ENCODE measurements at regions not wholly inside any gene's neighbourhood (a gene's known extent, or its start where the extent isn't known, plus 50 kb on each side); places are given as distances from the start of the nearest gene placed in this dataset.

DNA sequence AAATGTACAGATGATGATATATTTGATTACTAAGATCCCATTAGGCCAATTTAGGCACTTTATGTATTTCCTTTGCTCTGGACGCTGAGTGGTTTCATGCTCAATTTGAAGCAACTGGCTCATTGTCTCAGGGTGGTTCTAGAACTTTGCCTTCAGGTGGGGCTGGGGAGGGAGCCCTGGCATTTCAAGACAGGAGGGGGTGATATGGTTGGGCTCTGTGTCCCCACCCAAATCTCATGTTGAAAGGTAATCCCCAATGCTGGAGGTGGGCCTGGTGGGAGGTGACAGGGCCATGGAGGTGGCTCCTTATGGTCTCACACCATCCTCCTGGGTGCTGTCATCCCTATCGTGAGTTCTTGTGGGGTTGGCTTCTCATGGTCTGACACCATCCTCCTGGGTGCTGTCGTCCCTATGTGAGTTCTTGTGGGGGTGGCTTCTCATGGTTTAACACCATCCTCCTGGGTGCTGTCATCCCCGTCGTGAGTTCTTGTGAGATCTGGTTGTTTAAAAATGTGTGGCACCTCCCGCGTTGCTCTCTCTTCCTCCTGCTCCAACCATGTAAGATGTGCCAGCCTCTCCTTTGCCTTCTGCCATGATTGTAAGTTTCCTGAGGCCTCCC is 151.5 kb upstream of the KLF6 start:
- peak overlapping the region; percentile 88 to 89 for H3K27ac ChIP-seq
- TF ChIP-seq, protein P1, sequence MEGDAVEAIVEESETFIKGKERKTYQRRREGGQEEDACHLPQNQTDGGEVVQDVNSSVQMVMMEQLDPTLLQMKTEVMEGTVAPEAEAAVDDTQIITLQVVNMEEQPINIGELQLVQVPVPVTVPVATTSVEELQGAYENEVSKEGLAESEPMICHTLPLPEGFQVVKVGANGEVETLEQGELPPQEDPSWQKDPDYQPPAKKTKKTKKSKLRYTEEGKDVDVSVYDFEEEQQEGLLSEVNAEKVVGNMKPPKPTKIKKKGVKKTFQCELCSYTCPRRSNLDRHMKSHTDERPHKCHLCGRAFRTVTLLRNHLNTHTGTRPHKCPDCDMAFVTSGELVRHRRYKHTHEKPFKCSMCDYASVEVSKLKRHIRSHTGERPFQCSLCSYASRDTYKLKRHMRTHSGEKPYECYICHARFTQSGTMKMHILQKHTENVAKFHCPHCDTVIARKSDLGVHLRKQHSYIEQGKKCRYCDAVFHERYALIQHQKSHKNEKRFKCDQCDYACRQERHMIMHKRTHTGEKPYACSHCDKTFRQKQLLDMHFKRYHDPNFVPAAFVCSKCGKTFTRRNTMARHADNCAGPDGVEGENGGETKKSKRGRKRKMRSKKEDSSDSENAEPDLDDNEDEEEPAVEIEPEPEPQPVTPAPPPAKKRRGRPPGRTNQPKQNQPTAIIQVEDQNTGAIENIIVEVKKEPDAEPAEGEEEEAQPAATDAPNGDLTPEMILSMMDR (IDR thresholded peaks at IDR 0.05): no peak
- H3K4me3 ChIP-seq: no peak overlapping the region
- DNase-seq (ENCODE audit: low spot score): no peak

DNA sequence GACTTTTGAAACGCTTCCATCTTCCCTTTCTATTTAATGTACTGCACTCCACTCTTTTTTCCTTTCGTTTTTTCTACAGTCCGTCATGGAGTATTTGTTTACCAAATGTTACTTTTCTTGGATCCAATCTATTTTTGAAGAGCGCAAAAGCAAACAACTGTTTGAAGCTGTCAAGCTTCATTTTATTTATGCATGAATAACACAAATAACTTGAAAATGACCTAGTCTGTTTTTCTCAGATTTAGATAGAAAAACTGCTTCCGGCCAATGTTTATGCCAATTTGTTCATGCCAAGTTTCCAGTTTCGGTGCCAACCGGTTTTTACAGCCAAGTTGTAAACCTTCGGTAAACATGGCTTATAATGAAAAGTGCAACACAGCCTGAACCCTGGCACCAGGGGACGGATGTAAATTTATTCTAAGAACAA is 150.9 kb upstream of the KLF6 start:
- Histone ChIP-seq H3K27ac (peak overlapping the region; percentile 88 to 89), H3K4me3 (peak overlapping the region; percentile 50)
- DNase-seq (ENCODE audit: low spot score): no peak
- TF ChIP-seq, protein P1 (IDR thresholded peaks at IDR 0.05): no peak

DNA sequence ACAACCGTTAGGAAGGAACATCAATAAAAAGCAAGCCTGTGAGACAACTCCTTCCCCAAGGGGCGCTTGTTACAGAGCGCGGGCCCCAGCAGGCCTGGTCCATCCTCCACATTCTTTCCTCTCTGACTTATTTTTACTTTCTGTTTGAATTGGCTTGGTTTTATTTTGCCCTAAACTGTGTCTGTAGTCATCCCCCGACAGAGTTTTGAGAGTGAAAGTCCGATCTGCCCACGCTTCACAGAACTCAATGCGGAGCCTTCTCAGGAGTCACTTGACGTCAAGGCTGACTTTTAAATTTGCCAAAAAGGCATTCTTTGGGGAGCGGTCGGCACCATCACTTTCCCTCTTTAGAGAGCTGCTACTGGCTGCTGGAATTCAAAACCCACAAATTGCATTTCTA is 150.1 kb upstream of the KLF6 start:
- TF ChIP-seq, protein P1 (IDR thresholded peaks at IDR 0.05): no peak
- DNase-seq (ENCODE audit: low spot score): peak; percentile 88
- peak overlapping the region; percentile 50 for H3K4me3 ChIP-seq
- H3K27ac ChIP-seq: peak overlapping the region; percentile 88 to 89

DNA sequence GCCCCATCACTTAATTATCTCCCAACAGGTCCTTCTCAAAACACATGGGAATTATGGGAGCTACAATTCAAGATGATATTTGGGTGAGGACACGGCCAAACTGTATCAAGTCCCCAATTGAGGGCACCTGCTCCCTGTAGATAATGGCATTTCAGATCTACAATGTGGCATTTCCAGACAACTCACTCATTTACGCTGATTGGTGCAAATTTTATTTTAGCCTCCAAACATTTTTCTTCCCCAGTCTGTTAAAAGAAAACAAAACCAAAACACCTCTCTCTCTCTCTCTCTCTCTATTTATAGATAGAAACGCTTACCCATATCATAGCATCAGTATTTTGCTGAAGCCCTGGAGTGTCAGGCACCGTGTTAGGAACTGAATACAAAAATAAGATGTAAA is 148.7 kb upstream of the KLF6 start:
- no peak overlapping the region for H3K4me3 ChIP-seq
- no peak for DNase-seq (ENCODE audit: low spot score)
- TF ChIP-seq, protein P1 (IDR thresholded peaks at IDR 0.05): no peak
- H3K27ac ChIP-seq: no peak overlapping the region

DNA sequence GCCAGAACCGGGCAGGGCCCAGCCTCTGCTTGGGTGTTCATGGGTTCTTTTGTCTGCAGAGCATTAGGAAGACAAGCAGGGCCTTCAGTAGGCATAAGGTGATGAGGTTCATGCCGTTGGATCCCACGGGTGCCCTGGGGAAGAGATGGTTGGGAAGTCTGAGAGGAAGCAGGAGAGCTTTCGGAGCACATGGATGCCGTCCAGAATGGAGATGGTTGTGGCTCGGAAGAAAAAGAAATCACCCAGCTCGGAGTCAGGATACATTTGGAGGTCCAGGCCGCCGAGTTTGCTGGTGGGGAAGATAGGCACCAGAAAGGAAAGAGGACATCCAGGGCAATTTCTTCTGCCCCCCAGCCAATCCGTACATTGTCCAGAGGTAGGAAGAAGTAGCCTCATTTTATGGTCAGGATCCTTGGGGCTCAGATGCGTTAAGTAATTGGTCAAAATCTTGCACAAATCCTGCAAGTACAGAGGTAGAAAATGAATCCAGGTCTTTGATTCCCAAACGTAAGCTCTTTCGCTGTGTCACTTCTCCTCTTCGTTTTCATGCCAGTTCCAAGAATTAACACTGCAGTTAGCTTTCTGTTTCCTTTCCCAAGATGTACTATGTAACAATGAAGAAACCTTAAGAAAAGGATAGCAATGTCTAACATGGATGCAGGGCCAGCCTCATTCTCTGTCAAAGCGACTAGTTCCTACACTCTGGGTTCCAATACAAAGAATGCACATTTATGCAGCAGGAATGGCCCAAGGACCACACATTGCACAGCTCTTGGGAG is 147.8 kb upstream of the KLF6 start:
- Histone ChIP-seq H3K4me3 (no peak overlapping the region), H3K27ac (no peak overlapping the region)
- DNase-seq (ENCODE audit: low spot score): no peak
- TF ChIP-seq, protein P1 (IDR thresholded peaks at IDR 0.05): no peak

DNA sequence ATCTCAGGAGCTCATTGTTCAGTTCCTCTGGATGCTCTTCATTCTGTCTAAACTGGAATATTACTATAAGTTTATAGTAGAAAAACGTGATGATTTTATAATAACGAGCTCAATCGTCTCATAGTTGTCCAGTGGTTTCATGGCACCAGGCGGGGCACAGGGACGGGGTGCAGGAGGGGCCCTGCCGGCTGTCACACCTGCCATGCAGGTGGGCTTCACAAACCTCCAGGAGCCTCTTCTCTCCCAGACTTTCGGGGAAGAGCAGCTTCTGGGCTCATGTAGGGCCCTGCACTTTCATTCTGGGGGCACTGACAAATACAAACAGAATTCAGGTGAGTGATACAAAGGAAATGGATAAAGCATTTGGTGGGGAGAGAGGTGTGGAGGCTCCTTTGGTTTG is 146.9 kb upstream of the KLF6 start:
- TF ChIP-seq, protein P1 (IDR thresholded peaks at IDR 0.05): no peak
- Histone ChIP-seq H3K27ac (no peak overlapping the region), H3K4me3 (no peak overlapping the region)
- no peak for DNase-seq (ENCODE audit: low spot score)

DNA sequence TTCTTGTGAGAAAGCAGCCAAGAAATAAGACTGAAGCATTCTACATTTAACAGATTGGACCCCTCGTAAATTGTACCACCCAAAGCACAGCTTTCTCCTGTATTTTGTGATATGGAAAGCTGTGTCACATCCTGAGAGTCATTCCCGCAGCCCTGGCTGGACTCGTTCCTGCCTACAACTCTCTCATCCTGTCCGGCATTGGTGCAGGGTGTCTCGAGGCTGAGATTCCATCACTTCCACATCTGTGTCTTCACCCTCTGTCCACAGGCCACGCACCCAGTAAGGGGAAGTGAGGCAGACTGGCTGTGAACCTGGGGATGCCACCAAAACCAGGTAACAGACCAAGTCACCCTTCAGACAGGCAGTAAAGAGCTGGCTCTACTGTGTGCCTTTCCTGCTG is 146.2 kb upstream of the KLF6 start:
- no peak for DNase-seq (ENCODE audit: low spot score)
- no peak overlapping the region for H3K4me3 ChIP-seq
- TF ChIP-seq, protein P1 (IDR thresholded peaks at IDR 0.05): no peak
- no peak overlapping the region for H3K27ac ChIP-seq
